Neuron (in vitro differentiated cells): ENCODE measurements at regions not wholly inside any gene's neighbourhood (a gene's known extent, or its start where the extent isn't known, plus 50 kb on each side); places are given as distances from the start of the nearest gene placed in this dataset.
A peak's percentile ranks its signal among the peaks of the same experiment; 100 is the strongest.
"Not testable (repeated sequence)": the region's sequence is repeated elsewhere in the genome, so short reads cannot be mapped to it uniquely, and the experiment has no call there.

ENCODE experiments used
- H2AFZ ChIP-seq: one replicate; pipeline ENCODE4 v1.6.1; 2013; ENCODE audit warnings: low read depth, mild to moderate bottlenecking, inconsistent platforms, low read length, moderate library complexity
- H3K27me3 ChIP-seq: one replicate; pipeline ENCODE4 v1.6.1; 2013; ENCODE audit warnings: low read length; ENCODE audit not compliant: insufficient read depth
- H3K36me3 ChIP-seq: one replicate; pipeline ENCODE4 v1.6.1; 2013; ENCODE audit warnings: low read length; ENCODE audit not compliant: insufficient read depth
- H3K4me1 ChIP-seq: one replicate; pipeline ENCODE4 v1.6.1; 2013; ENCODE audit warnings: low read length; ENCODE audit not compliant: insufficient read depth
- H3K4me3 ChIP-seq: 2 replicates; pipeline ENCODE4 v1.5.1; 2013; ENCODE audit warnings: mild to moderate bottlenecking, low read length, moderate library complexity
- H3K9me3 ChIP-seq: one replicate; pipeline ENCODE4 v1.6.1; 2013; ENCODE audit warnings: low read length

GRCh38 chr11:21656065-21656464, 536.8 kb upstream of the ANO5 start:
- no peaks in the 10 kb centered on the region for H3K9me3 ChIP-seq
- H3K27me3 ChIP-seq = no peaks in the 10 kb centered on the region
- peaks cover 4% of the 10 kb centered on the region for H3K4me1 ChIP-seq
- H3K36me3 ChIP-seq = no peaks in the 10 kb centered on the region
- no peak overlapping the region for H2AFZ ChIP-seq
- no peak overlapping the region for H3K4me3 ChIP-seq

- Histone ChIP-seq H3K4me3 (no peak overlapping the region), H3K4me1 (peaks cover 4% of the 10 kb centered on the region), H3K27me3 (no peaks in the 10 kb centered on the region), H3K36me3 (no peaks in the 10 kb centered on the region), H2AFZ (no peak overlapping the region), H3K9me3 (no peaks in the 10 kb centered on the region)
Observed at GRCh38 chr11:21658654-21659193, 534.2 kb upstream of the ANO5 start.

DNA sequence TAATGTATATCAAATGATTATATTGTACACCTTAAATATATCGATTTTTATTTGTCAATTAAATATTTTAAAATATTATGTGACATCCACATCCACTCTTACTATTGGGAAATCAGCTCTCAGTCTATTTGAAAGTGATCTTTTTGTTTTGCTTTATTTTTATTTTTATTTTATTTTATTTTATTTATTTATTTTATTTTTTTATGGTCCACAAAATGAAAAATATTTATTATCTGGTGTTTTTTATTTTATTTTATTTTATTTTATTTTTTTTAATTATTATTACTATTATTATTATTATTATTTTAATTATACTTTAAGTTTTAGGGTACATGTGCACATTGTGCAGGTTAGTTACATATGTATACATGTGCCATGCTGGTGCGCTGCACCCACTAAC, 533.5 kb upstream of the ANO5 start:
- H3K4me3 ChIP-seq, H3K9me3 ChIP-seq, H3K36me3 ChIP-seq: not testable (repeated sequence)

GRCh38 chr11:21659961-21660360, 532.9 kb upstream of the ANO5 start:
- H2AFZ ChIP-seq = no peak overlapping the region
- H3K9me3 ChIP-seq = no peaks in the 10 kb centered on the region
- no peaks in the 10 kb centered on the region for H3K4me1 ChIP-seq
- no peaks in the 10 kb centered on the region for H3K27me3 ChIP-seq
- H3K36me3 ChIP-seq = no peaks in the 10 kb centered on the region
- H3K4me3 ChIP-seq = no peak overlapping the region

More for the DNA sequence above, 533.5 kb upstream of the ANO5 start:
- H2AFZ ChIP-seq, H3K4me1 ChIP-seq, H3K27me3 ChIP-seq: not testable (repeated sequence)

DNA sequence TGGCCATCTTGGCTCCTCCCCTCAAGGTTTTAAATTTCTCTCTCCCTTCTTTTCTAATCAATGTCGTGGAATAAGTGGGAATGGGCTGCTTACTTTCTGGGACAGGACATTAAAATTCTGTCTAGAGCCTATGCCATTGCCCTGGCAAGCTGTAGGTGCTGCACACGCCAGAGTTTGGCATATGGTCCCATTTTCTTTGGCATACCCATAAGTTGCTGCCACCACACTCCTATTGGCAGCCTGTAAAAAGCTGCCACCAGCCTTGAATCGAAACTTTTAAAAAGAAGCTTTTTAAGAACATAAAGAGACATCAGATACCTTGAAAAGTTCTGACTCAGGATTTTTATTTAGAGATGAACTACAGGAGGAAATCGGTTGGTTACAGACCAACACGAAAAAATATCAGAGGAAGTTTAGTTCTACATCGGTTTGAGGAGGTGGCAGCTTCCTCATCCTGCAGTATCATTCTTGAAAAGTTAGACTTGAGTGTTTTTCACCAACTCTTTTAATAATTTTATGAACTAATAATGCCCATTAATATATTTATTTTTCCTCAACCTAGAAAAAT, 517.8 kb upstream of the ANO5 start:
- H3K27me3 ChIP-seq = no peaks in the 10 kb centered on the region
- no peaks in the 10 kb centered on the region for H3K36me3 ChIP-seq
- H3K4me1 ChIP-seq = no peaks in the 10 kb centered on the region
- no peak overlapping the region for H3K4me3 ChIP-seq
- H2AFZ ChIP-seq = no peak overlapping the region
- no peaks in the 10 kb centered on the region for H3K9me3 ChIP-seq

- no peaks in the 10 kb centered on the region for H3K36me3 ChIP-seq
- no peak overlapping the region for H3K4me3 ChIP-seq
- H2AFZ ChIP-seq = no peak overlapping the region
- no peaks in the 10 kb centered on the region for H3K4me1 ChIP-seq
- H3K9me3 ChIP-seq = no peaks in the 10 kb centered on the region
- H3K27me3 ChIP-seq = no peaks in the 10 kb centered on the region
Observed at GRCh38 chr11:21687643-21688042, 505.2 kb upstream of the ANO5 start.

DNA sequence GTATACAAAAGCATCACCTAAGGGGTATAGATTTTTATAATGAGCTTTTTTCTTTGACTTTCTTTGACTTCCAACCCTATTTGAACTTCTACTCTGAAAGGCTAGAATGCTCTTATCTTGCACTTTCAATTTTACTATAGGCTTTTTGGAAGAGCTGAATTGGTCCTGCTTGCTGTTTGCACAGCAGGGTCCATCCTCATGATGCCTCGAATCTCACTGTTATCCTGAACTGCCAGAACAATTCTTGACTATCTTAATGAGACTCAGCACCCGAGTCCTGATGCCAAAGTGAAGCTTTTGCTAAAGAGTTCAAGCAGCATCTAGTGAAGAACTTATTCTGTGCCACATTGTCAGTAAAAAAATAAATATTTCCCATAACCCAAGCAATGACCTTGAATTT, 488.3 kb upstream of the ANO5 start:
- H3K4me3 ChIP-seq = no peak overlapping the region
- H3K27me3 ChIP-seq = no peaks in the 10 kb centered on the region
- no peak overlapping the region for H2AFZ ChIP-seq
- H3K4me1 ChIP-seq = no peaks in the 10 kb centered on the region
- H3K36me3 ChIP-seq = no peaks in the 10 kb centered on the region
- no peaks in the 10 kb centered on the region for H3K9me3 ChIP-seq

- Histone ChIP-seq H3K27me3 (no peaks in the 10 kb centered on the region), H3K4me1 (no peaks in the 10 kb centered on the region), H3K36me3 (no peaks in the 10 kb centered on the region), H2AFZ (no peak overlapping the region), H3K9me3 (no peaks in the 10 kb centered on the region), H3K4me3 (no peak overlapping the region)
Observed at GRCh38 chr11:21707116-21707739, 485.7 kb upstream of the ANO5 start.

- H3K4me3 ChIP-seq = no peak overlapping the region
- no peaks in the 10 kb centered on the region for H3K4me1 ChIP-seq
- H3K27me3 ChIP-seq = no peaks in the 10 kb centered on the region
- no peaks in the 10 kb centered on the region for H3K36me3 ChIP-seq
- H3K9me3 ChIP-seq = no peaks in the 10 kb centered on the region
- H2AFZ ChIP-seq = peak overlapping the region; percentile 3
Observed at GRCh38 chr11:21710809-21711208, 482.1 kb upstream of the ANO5 start.

- no peaks in the 10 kb centered on the region for H3K36me3 ChIP-seq
- no peak overlapping the region for H3K4me3 ChIP-seq
- no peaks in the 10 kb centered on the region for H3K9me3 ChIP-seq
- H2AFZ ChIP-seq = no peak overlapping the region
- H3K4me1 ChIP-seq = no peaks in the 10 kb centered on the region
- H3K27me3 ChIP-seq = no peaks in the 10 kb centered on the region
Observed at GRCh38 chr11:21711341-21711740, 481.5 kb upstream of the ANO5 start.

- no peaks in the 10 kb centered on the region for H3K27me3 ChIP-seq
- H3K36me3 ChIP-seq = no peaks in the 10 kb centered on the region
- no peaks in the 10 kb centered on the region for H3K4me1 ChIP-seq
- no peaks in the 10 kb centered on the region for H3K9me3 ChIP-seq
- no peak overlapping the region for H3K4me3 ChIP-seq
- H2AFZ ChIP-seq = no peak overlapping the region
Observed at GRCh38 chr11:21723678-21724077, 469.2 kb upstream of the ANO5 start.

GRCh38 chr11:21727102-21727501, 465.8 kb upstream of the ANO5 start:
- no peaks in the 10 kb centered on the region for H3K27me3 ChIP-seq
- H3K9me3 ChIP-seq = no peaks in the 10 kb centered on the region
- no peaks in the 10 kb centered on the region for H3K36me3 ChIP-seq
- no peak overlapping the region for H3K4me3 ChIP-seq
- no peak overlapping the region for H2AFZ ChIP-seq
- H3K4me1 ChIP-seq = no peaks in the 10 kb centered on the region

- Histone ChIP-seq H2AFZ (no peak overlapping the region), H3K4me1 (no peaks in the 10 kb centered on the region), H3K36me3 (no peaks in the 10 kb centered on the region), H3K27me3 (no peaks in the 10 kb centered on the region), H3K9me3 (no peaks in the 10 kb centered on the region), H3K4me3 (no peak overlapping the region)
Observed at GRCh38 chr11:21736404-21736803, 456.5 kb upstream of the ANO5 start.
